ENCODE measurements at regions not wholly inside any gene's neighbourhood (a gene's known extent, or its start where the extent isn't known, plus 50 kb on each side); places are given as distances from the start of the nearest gene placed in this dataset.

- Histone ChIP-seq H2BK120ac (ENCODE audit: low read depth, low read length) (no peak overlapping the region), H3K9ac (ENCODE audit: low read length) (no peak overlapping the region), H3K23ac (ENCODE audit: low read length) (no peak overlapping the region), H3K27me3 (ENCODE audit: insufficient read depth, low read length, poor library complexity) (no peaks in the 10 kb centered on the region), H2AK5ac (ENCODE audit: low read length) (no peak overlapping the region), H3K79me2 (ENCODE audit: control insufficient read depth, insufficient read depth, low read length) (no peaks in the 10 kb centered on the region), H3K36me3 (ENCODE audit: control insufficient read depth, insufficient read depth, low read length) (no peaks in the 10 kb centered on the region), H3K4ac (ENCODE audit: low read depth, low read length) (no peak overlapping the region), H3K27ac (ENCODE audit: low read depth, low read length) (no peak overlapping the region), H3K4me1 (ENCODE audit: control insufficient read depth, low read depth, low read length) (no peaks in the 10 kb centered on the region), H4K8ac (ENCODE audit: low read depth, low read length) (no peak overlapping the region), H3K18ac (ENCODE audit: low read length) (no peak overlapping the region), H2BK5ac (ENCODE audit: low read length) (no peak overlapping the region), H4K5ac (ENCODE audit: low read length) (no peak overlapping the region), H3K4me3 (ENCODE audit: low read length) (no peak overlapping the region), H3K56ac (ENCODE audit: low read length) (no peak overlapping the region), H2BK15ac (replicated peaks; ENCODE audit: low read depth) (no peak overlapping the region), H3K4me2 (ENCODE audit: low read length) (no peak overlapping the region), H3K79me1 (ENCODE audit: low read length) (no peaks in the 10 kb centered on the region)
- no CpG with 5 or more reads among the region's 6 CpGs for WGBS (ENCODE audit: extremely low coverage, insufficient coverage, low lambda C conversion rate)
- no peak for DNase-seq
Measured at GRCh38 chr5:171555160-171555559, 135.7 kb downstream of the FGF18 start.

DNA sequence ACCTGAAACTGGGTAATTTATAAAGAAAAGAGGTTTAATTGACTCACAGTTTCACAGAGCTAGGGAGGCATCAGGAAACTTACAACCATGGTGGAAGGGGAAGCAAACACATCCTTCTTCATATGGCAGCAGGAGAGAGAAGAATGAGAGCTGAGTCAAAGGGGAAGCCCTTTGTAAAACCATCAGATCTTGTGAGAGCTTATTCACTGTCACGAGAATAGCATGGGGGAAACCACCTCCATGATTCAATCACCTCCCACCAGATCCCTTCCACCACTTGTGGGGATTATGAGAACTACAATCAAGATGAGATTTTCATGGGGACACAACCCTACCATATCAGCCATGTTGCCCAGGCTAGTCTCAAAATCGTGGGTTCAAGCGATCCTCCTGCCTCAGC lies 143.4 kb downstream of the FGF18 start:
- H3K79me1 ChIP-seq (ENCODE audit: low read length): no peaks in the 10 kb centered on the region
- no peak overlapping the region for H2BK120ac ChIP-seq (ENCODE audit: low read depth, low read length)
- H2BK5ac ChIP-seq (ENCODE audit: low read length): no peak overlapping the region
- H4K8ac ChIP-seq (ENCODE audit: low read depth, low read length): no peak overlapping the region
- H3K79me2 ChIP-seq (ENCODE audit: control insufficient read depth, insufficient read depth, low read length): no peaks in the 10 kb centered on the region
- H4K5ac ChIP-seq (ENCODE audit: low read length): no peak overlapping the region
- H3K18ac ChIP-seq (ENCODE audit: low read length): no peak overlapping the region
- no peaks in the 10 kb centered on the region for H3K36me3 ChIP-seq (ENCODE audit: control insufficient read depth, insufficient read depth, low read length)
- no peak for DNase-seq
- WGBS (ENCODE audit: extremely low coverage, insufficient coverage, low lambda C conversion rate): no CpG with 5 or more reads among the region's 3 CpGs
- H3K27ac ChIP-seq (ENCODE audit: low read depth, low read length): no peak overlapping the region
- H2AK5ac ChIP-seq (ENCODE audit: low read length): no peak overlapping the region
- H3K4ac ChIP-seq (ENCODE audit: low read depth, low read length): no peak overlapping the region
- H3K9ac ChIP-seq (ENCODE audit: low read length): no peak overlapping the region
- no peaks in the 10 kb centered on the region for H3K4me1 ChIP-seq (ENCODE audit: control insufficient read depth, low read depth, low read length)
- H3K56ac ChIP-seq (ENCODE audit: low read length): no peak overlapping the region
- H3K27me3 ChIP-seq (ENCODE audit: insufficient read depth, low read length, poor library complexity): no peaks in the 10 kb centered on the region
- no peak overlapping the region for H3K23ac ChIP-seq (ENCODE audit: low read length)
- no peak overlapping the region for H2BK15ac ChIP-seq (replicated peaks; ENCODE audit: low read depth)
- H3K4me2 ChIP-seq (ENCODE audit: low read length): no peak overlapping the region
- no peak overlapping the region for H3K4me3 ChIP-seq (ENCODE audit: low read length)

DNA sequence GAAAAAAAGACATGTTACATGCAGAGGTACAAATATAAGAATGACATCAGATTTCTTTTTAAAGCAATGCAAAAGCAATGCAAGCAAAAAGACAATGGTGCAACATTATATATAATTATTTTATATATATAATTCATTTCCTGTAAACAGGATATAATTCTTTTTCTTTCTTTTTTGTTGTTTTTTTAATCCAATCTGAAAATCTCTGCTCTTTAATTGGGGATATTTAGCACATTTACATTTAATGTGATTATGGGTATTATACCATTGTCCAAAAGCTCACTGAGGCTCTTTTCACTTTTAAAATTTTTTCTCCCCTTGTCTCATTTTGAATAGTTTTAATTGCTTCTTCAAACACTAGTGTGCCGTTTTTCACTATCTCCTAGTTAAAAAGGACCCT lies 148.9 kb downstream of the FGF18 start:
- no CpG with 5 or more reads among the region's 1 CpG for WGBS (ENCODE audit: extremely low coverage, insufficient coverage, low lambda C conversion rate)
- H4K8ac ChIP-seq (ENCODE audit: low read depth, low read length): no peak overlapping the region

DNA sequence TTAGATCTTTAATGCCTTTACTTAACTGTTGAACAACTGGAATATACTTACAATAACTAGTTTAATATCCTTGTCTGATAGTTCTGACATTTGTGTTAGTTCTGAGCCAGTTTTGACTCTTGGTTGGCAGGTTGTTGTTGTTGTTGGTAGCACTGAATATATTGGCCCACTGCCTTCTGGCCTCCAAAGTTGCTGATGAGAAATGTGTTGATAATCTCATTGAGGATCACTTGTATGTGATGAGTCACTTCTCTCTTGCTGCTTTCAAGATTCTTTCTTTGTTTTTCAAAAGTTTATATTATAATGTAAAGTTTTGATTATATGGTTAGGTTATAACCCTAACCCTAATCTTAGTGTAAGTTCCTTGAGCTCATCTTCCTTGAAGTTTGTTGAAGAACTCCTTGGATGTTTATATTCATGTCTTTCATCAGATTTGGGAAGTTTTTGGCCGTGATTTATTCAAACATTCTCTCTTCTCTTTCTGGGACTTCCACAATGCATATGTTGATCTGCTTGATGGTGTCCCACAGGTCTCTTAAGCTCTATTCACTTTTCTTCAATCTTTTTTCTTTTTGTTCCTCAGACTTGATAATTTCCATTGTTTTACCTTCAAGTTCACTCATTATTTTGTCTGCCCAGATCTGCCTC lies 149.7 kb downstream of the FGF18 start:
- Histone ChIP-seq H2BK5ac (ENCODE audit: low read length) (no peak overlapping the region), H3K79me1 (ENCODE audit: low read length) (no peaks in the 10 kb centered on the region), H3K4me2 (ENCODE audit: low read length) (no peak overlapping the region), H3K27ac (ENCODE audit: low read depth, low read length) (no peak overlapping the region), H2BK15ac (replicated peaks; ENCODE audit: low read depth) (no peak overlapping the region), H3K4ac (ENCODE audit: low read depth, low read length) (no peak overlapping the region), H3K4me3 (ENCODE audit: low read length) (no peak overlapping the region), H3K27me3 (ENCODE audit: insufficient read depth, low read length, poor library complexity) (no peaks in the 10 kb centered on the region), H3K36me3 (ENCODE audit: control insufficient read depth, insufficient read depth, low read length) (no peaks in the 10 kb centered on the region), H2AK5ac (ENCODE audit: low read length) (no peak overlapping the region), H2BK120ac (ENCODE audit: low read depth, low read length) (no peak overlapping the region), H3K18ac (ENCODE audit: low read length) (no peak overlapping the region), H4K5ac (ENCODE audit: low read length) (no peak overlapping the region), H3K4me1 (ENCODE audit: control insufficient read depth, low read depth, low read length) (no peaks in the 10 kb centered on the region), H3K79me2 (ENCODE audit: control insufficient read depth, insufficient read depth, low read length) (no peaks in the 10 kb centered on the region), H3K56ac (ENCODE audit: low read length) (no peak overlapping the region), H3K9ac (ENCODE audit: low read length) (no peak overlapping the region), H3K23ac (ENCODE audit: low read length) (no peak overlapping the region), H4K8ac (ENCODE audit: low read depth, low read length) (no peak overlapping the region)
- DNase-seq: no peak
- no CpG with 5 or more reads among the region's 1 CpG for WGBS (ENCODE audit: extremely low coverage, insufficient coverage, low lambda C conversion rate)

More for the DNA sequence above, 148.9 kb downstream of the FGF18 start:
- no peak overlapping the region for H3K27ac ChIP-seq (ENCODE audit: low read depth, low read length)
- H3K4me3 ChIP-seq (ENCODE audit: low read length): no peak overlapping the region
- no peak overlapping the region for H2AK5ac ChIP-seq (ENCODE audit: low read length)
- H3K4me2 ChIP-seq (ENCODE audit: low read length): no peak overlapping the region
- DNase-seq: no peak
- no peak overlapping the region for H3K56ac ChIP-seq (ENCODE audit: low read length)
- no peak overlapping the region for H2BK5ac ChIP-seq (ENCODE audit: low read length)
- no peak overlapping the region for H3K4ac ChIP-seq (ENCODE audit: low read depth, low read length)
- no peaks in the 10 kb centered on the region for H3K79me2 ChIP-seq (ENCODE audit: control insufficient read depth, insufficient read depth, low read length)
- no peaks in the 10 kb centered on the region for H3K4me1 ChIP-seq (ENCODE audit: control insufficient read depth, low read depth, low read length)
- H4K5ac ChIP-seq (ENCODE audit: low read length): no peak overlapping the region
- H3K18ac ChIP-seq (ENCODE audit: low read length): no peak overlapping the region
- no peaks in the 10 kb centered on the region for H3K36me3 ChIP-seq (ENCODE audit: control insufficient read depth, insufficient read depth, low read length)
- H2BK120ac ChIP-seq (ENCODE audit: low read depth, low read length): no peak overlapping the region
- no peaks in the 10 kb centered on the region for H3K27me3 ChIP-seq (ENCODE audit: insufficient read depth, low read length, poor library complexity)
- no peak overlapping the region for H3K9ac ChIP-seq (ENCODE audit: low read length)
- H3K79me1 ChIP-seq (ENCODE audit: low read length): no peaks in the 10 kb centered on the region
- H2BK15ac ChIP-seq (replicated peaks; ENCODE audit: low read depth): no peak overlapping the region
- no peak overlapping the region for H3K23ac ChIP-seq (ENCODE audit: low read length)

DNA sequence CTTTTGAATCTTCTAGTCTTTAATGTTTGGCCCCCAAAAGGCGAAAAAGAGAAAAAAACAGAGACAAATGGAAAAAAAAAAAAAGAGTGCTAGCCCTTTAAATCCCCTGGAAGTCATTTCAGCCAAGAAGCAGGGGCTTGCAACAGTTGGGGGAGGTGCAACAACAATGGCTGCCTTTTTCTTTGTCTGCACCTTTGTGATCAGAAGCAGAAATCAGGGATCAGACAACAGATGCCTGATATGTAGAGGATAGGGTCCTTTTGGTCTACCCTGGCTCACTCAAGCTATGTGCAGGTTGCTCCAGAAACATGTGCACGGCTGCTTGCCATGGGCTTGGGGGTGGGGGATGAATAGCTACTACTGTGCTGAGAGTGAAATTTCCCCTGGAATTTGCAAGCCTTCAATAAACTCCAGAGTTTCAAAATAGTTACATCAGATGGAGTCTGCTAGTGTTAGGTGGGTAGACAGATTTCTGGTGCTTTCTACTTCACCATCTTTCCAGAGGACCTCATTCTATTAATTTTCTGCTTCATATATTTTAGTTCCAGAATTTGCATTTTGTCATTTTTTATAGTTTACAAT lies 150.9 kb downstream of the FGF18 start:
- Histone ChIP-seq H3K23ac (ENCODE audit: low read length) (no peak overlapping the region), H4K5ac (ENCODE audit: low read length) (no peak overlapping the region), H3K36me3 (ENCODE audit: control insufficient read depth, insufficient read depth, low read length) (no peaks in the 10 kb centered on the region), H3K56ac (ENCODE audit: low read length) (no peak overlapping the region), H2BK15ac (replicated peaks; ENCODE audit: low read depth) (no peak overlapping the region), H3K18ac (ENCODE audit: low read length) (no peak overlapping the region), H3K4me2 (ENCODE audit: low read length) (no peak overlapping the region), H3K9ac (ENCODE audit: low read length) (no peak overlapping the region), H3K27me3 (ENCODE audit: insufficient read depth, low read length, poor library complexity) (no peaks in the 10 kb centered on the region), H3K79me1 (ENCODE audit: low read length) (no peaks in the 10 kb centered on the region), H2AK5ac (ENCODE audit: low read length) (no peak overlapping the region), H3K4ac (ENCODE audit: low read depth, low read length) (no peak overlapping the region), H2BK120ac (ENCODE audit: low read depth, low read length) (no peak overlapping the region), H3K79me2 (ENCODE audit: control insufficient read depth, insufficient read depth, low read length) (no peaks in the 10 kb centered on the region), H3K27ac (ENCODE audit: low read depth, low read length) (no peak overlapping the region), H3K4me3 (ENCODE audit: low read length) (no peak overlapping the region), H4K8ac (ENCODE audit: low read depth, low read length) (no peak overlapping the region), H3K4me1 (ENCODE audit: control insufficient read depth, low read depth, low read length) (no peaks in the 10 kb centered on the region), H2BK5ac (ENCODE audit: low read length) (no peak overlapping the region)
- DNase-seq: peak; percentile 28
- no CpG with 5 or more reads among the region's 2 CpGs for WGBS (ENCODE audit: extremely low coverage, insufficient coverage, low lambda C conversion rate)

- Histone ChIP-seq H3K4me2 (ENCODE audit: low read length) (no peak overlapping the region), H2BK120ac (ENCODE audit: low read depth, low read length) (no peak overlapping the region), H4K8ac (ENCODE audit: low read depth, low read length) (no peak overlapping the region), H3K36me3 (ENCODE audit: control insufficient read depth, insufficient read depth, low read length) (no peaks in the 10 kb centered on the region), H3K79me2 (ENCODE audit: control insufficient read depth, insufficient read depth, low read length) (no peaks in the 10 kb centered on the region), H3K4me1 (ENCODE audit: control insufficient read depth, low read depth, low read length) (no peaks in the 10 kb centered on the region), H3K27ac (ENCODE audit: low read depth, low read length) (no peak overlapping the region), H2BK5ac (ENCODE audit: low read length) (no peak overlapping the region), H3K4me3 (ENCODE audit: low read length) (no peak overlapping the region), H3K23ac (ENCODE audit: low read length) (no peak overlapping the region), H3K9ac (ENCODE audit: low read length) (no peak overlapping the region), H3K79me1 (ENCODE audit: low read length) (no peaks in the 10 kb centered on the region), H2BK15ac (replicated peaks; ENCODE audit: low read depth) (no peak overlapping the region), H4K5ac (ENCODE audit: low read length) (no peak overlapping the region), H3K56ac (ENCODE audit: low read length) (no peak overlapping the region), H3K27me3 (ENCODE audit: insufficient read depth, low read length, poor library complexity) (no peaks in the 10 kb centered on the region), H3K4ac (ENCODE audit: low read depth, low read length) (no peak overlapping the region), H2AK5ac (ENCODE audit: low read length) (no peak overlapping the region), H3K18ac (ENCODE audit: low read length) (no peak overlapping the region)
- no peak for DNase-seq
- no CpG with 5 or more reads among the region's 3 CpGs for WGBS (ENCODE audit: extremely low coverage, insufficient coverage, low lambda C conversion rate)
Measured at GRCh38 chr5:171571663-171572062, 152.2 kb downstream of the FGF18 start.

Data from mesendoderm (in vitro differentiated cells).